PC-3 (cell line): ENCODE measurements at regions not wholly inside any gene's neighbourhood (a gene's known extent, or its start where the extent isn't known, plus 50 kb on each side); places are given as distances from the start of the nearest gene placed in this dataset.

Experiments
- ATAC-seq: fragments of 200-7000 bp; cut with Tn5 transposase; 2 replicates; pipeline ENCODE4 v1.9.1; 2020; ENCODE audit warnings: mild to moderate bottlenecking, moderate library complexity
- BruUV-seq: library from RNA; stranded (reverse); fragments of 400-500 nt; replicated peaks from 2 replicates; lab custom pipeline; 2021; lab: Mats Ljungman, UMichigan
- CTCF ChIA-PET: fragments of 300-600 bp; sonication (Branson Sonifier 250); formaldehyde crosslinking; loops from one replicate; lab custom pipeline; 2022; ENCODE audit warnings: antibody characterized with exemption; lab: Charles Lee
- POLR2A ChIA-PET: fragments of 300-600 bp; sonication (Branson Sonifier 250); formaldehyde crosslinking; loops from one replicate; lab custom pipeline; 2022; ENCODE audit warnings: antibody characterized with exemption; ENCODE audit not compliant: unreplicated experiment; lab: Charles Lee
- DNase-seq: peaks from one replicate; pipeline ENCODE4 v3.0.0-alpha.2; 2015
- H2AFZ ChIP-seq: fragments of 300-600 bp; sonication (generic); 2 replicates; pipeline ENCODE4 v1.6.0; 2016; ENCODE audit warnings: antibody characterized with exemption, low read length
- H3F3A ChIP-seq: fragments of 300-600 bp; sonication (generic); one replicate; pipeline ENCODE4 v1.6.0; 2017; ENCODE audit warnings: antibody characterized with exemption, low read length, control low read depth, mild to moderate bottlenecking; ENCODE audit not compliant: unreplicated experiment
- H3K27ac ChIP-seq: fragments of 300-600 bp; sonication (generic); 2 replicates; pipeline ENCODE4 v1.5.1; 2016; ENCODE audit warnings: mild to moderate bottlenecking, low read length
- H3K27me3 ChIP-seq: fragments of 300-600 bp; sonication (generic); 2 replicates; pipeline ENCODE4 v1.6.1; 2016; ENCODE audit warnings: low read length, mixed read lengths
- H3K36me3 ChIP-seq: fragments of 300-600 bp; sonication (generic); 2 replicates; pipeline ENCODE4 v1.6.1; 2016; ENCODE audit warnings: low read depth, mixed run types, low read length, mixed read lengths
- H3K4me1 ChIP-seq: fragments of 300-600 bp; sonication (generic); 2 replicates; pipeline ENCODE4 v1.5.1; 2016; ENCODE audit warnings: low read length; ENCODE audit not compliant: insufficient read depth
- H3K4me2 ChIP-seq: fragments of 300-600 bp; sonication (generic); 2 replicates; pipeline ENCODE4 v1.6.0; 2016; ENCODE audit warnings: low read length
- H3K4me3 ChIP-seq: fragments of 300-600 bp; sonication (generic); 2 replicates; pipeline ENCODE4 v1.5.1; 2016; ENCODE audit warnings: mild to moderate bottlenecking, low read length, mixed read lengths
- H3K79me2 ChIP-seq: fragments of 300-600 bp; sonication (generic); 2 replicates; pipeline ENCODE4 v1.6.1; 2017; ENCODE audit warnings: low read length, mixed read lengths
- H3K9ac ChIP-seq: fragments of 300-600 bp; sonication (generic); 2 replicates; pipeline ENCODE4 v1.6.0; 2016; ENCODE audit warnings: mild to moderate bottlenecking, low read length
- H3K9me2 ChIP-seq: fragments of 300-600 bp; sonication (generic); replicated peaks from 2 replicates; pipeline ENCODE4 v1.6.1; 2016; ENCODE audit warnings: mixed run types, low read length, mixed read lengths
- H3K9me3 ChIP-seq: fragments of 300-600 bp; sonication (generic); 2 replicates; pipeline ENCODE4 v1.6.1; 2016; ENCODE audit warnings: low read length, mixed read lengths
- H4K20me1 ChIP-seq: fragments of 300-600 bp; sonication (generic); 2 replicates; pipeline ENCODE4 v1.6.1; 2016; ENCODE audit warnings: low read length, mixed read lengths
- EZH2 ChIP-seq: fragments of 300-600 bp; sonication (generic); IDR thresholded peaks from one replicate; pipeline ENCODE4 v1.6.1; 2017; ENCODE audit warnings: antibody characterized with exemption, mild to moderate bottlenecking, low read length; ENCODE audit not compliant: unreplicated experiment
- EZH2phosphoT487 ChIP-seq: fragments of 300-600 bp; sonication (generic); IDR thresholded peaks from 2 replicates; pipeline ENCODE4 v1.6.1; 2018; ENCODE audit warnings: mild to moderate bottlenecking, antibody characterized with exemption, low read length, borderline replicate concordance
- intact Hi-C: fragments of 100-400 bp; cut with micrococcal nuclease; formaldehyde crosslinking; loops from 2 replicates; pipeline ENCODE4 v1.9.0; 2023
- TF ChIP-seq, protein P1 (sequence below): fragments of 300-600 bp; sonication (generic); conservative IDR thresholded peaks from 2 replicates; pipeline ENCODE4 v1.5.1; 2017; ENCODE audit warnings: antibody characterized with exemption, low read depth, mild to moderate bottlenecking, low read length

DNA sequence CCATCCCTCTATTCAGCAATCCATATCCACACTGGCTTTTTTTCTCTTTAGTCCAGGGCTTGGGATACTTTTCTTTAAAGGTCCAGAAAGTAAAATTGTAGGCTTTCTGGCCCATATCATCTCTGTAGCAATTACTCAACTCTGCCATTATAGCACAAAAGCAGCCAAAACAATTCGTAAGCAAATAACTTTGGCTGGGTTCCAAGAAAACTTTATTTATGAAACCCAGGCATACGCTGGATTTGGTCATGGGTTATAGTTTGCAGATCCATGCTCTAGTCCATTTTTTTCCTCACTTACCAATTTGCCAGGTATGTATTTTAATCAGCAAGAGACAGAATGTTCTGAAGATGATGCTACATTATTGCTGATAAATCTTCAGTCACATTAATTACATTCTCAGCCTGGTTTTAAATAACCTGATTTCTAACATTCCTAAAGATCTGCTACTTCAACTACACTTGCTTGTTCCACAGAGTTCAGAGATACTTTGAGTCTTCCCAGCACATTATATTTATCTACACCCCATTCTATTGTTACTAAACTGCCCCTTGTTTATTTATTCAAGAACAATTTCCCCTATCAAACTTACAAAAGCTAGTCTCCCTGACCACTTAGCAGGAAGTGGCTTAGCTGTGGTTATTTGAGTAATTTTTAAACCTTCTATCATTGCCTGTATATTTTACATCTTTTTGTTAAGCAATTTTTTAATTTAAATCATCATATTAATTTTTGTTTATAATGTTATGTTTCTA is 161.0 kb downstream of the ISL1 start:
- CTCF ChIA-PET: no interaction called here
- intact Hi-C loops: no loop called here
- Histone ChIP-seq H3F3A (no peaks in the 10 kb centered on the region), H3K4me1 (no peaks in the 10 kb centered on the region), H2AFZ (no peak overlapping the region), H3K9me3 (no peaks in the 10 kb centered on the region), H3K4me3 (no peak overlapping the region), H3K9me2 (no peaks in the 10 kb centered on the region), H3K9ac (no peak overlapping the region), H4K20me1 (no peaks in the 10 kb centered on the region), H3K4me2 (no peak overlapping the region), H3K27me3 (no peaks in the 10 kb centered on the region), H3K27ac (no peak overlapping the region), H3K36me3 (no peaks in the 10 kb centered on the region), H3K79me2 (no peaks in the 10 kb centered on the region)
- no peak for DNase-seq
- ATAC-seq: no peak
- no TSS peak for BruUV-seq
- TF ChIP-seq EZH2phosphoT487 (no peak), EZH2 (no peak)
- TF ChIP-seq, protein P1, sequence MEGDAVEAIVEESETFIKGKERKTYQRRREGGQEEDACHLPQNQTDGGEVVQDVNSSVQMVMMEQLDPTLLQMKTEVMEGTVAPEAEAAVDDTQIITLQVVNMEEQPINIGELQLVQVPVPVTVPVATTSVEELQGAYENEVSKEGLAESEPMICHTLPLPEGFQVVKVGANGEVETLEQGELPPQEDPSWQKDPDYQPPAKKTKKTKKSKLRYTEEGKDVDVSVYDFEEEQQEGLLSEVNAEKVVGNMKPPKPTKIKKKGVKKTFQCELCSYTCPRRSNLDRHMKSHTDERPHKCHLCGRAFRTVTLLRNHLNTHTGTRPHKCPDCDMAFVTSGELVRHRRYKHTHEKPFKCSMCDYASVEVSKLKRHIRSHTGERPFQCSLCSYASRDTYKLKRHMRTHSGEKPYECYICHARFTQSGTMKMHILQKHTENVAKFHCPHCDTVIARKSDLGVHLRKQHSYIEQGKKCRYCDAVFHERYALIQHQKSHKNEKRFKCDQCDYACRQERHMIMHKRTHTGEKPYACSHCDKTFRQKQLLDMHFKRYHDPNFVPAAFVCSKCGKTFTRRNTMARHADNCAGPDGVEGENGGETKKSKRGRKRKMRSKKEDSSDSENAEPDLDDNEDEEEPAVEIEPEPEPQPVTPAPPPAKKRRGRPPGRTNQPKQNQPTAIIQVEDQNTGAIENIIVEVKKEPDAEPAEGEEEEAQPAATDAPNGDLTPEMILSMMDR: no peak
- POLR2A ChIA-PET: no interaction called here

GRCh38 chr5:51556833-51557232 is 173.6 kb downstream of the ISL1 start:
- no peak overlapping the region for H3K9ac ChIP-seq
- H2AFZ ChIP-seq: no peak overlapping the region
- intact Hi-C loops: no loop called here
- ATAC-seq (no peak), DNase-seq (no peak)
- no peak overlapping the region for H3K27ac ChIP-seq
- H3K9me2 ChIP-seq: no peaks in the 10 kb centered on the region
- no peak overlapping the region for H3K4me3 ChIP-seq
- H3K4me1 ChIP-seq: no peaks in the 10 kb centered on the region
- H3K79me2 ChIP-seq: no peaks in the 10 kb centered on the region
- TF ChIP-seq EZH2 (no peak), EZH2phosphoT487 (no peak)
- TF ChIP-seq, protein P1: no peak
- H3K36me3 ChIP-seq: no peaks in the 10 kb centered on the region
- H3K27me3 ChIP-seq: no peaks in the 10 kb centered on the region
- no peaks in the 10 kb centered on the region for H3F3A ChIP-seq
- H4K20me1 ChIP-seq: no peaks in the 10 kb centered on the region
- BruUV-seq: no TSS peak
- ChIA-PET CTCF (no interaction called here), POLR2A (no interaction called here)
- H3K4me2 ChIP-seq: no peak overlapping the region
- no peaks in the 10 kb centered on the region for H3K9me3 ChIP-seq

DNA sequence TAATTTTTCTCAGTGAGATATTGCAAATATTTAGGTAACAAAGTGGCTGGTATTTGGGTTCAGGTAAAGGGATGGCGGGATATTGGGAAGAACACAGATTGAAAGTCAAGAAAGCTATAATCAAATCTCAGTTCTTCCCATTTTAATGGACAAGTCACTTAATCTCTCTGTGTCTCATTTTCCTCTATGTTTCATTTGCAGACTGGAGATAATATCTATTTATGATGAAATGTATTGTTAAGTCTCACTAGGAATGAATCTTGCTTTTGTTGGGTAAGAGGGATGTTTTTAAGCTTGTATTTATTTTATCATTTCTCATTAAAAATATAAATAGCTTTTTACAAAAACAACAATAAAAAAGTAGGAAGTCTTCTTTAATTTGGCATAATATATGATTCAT is 175.4 kb downstream of the ISL1 start:
- Histone ChIP-seq H3K9ac (no peak overlapping the region), H3K36me3 (no peaks in the 10 kb centered on the region), H2AFZ (no peak overlapping the region), H3K4me1 (no peaks in the 10 kb centered on the region), H3K9me2 (no peaks in the 10 kb centered on the region), H3K79me2 (no peaks in the 10 kb centered on the region), H3K4me3 (no peak overlapping the region), H3K9me3 (no peaks in the 10 kb centered on the region), H3K27me3 (no peaks in the 10 kb centered on the region), H3F3A (no peaks in the 10 kb centered on the region), H3K27ac (no peak overlapping the region), H4K20me1 (no peaks in the 10 kb centered on the region), H3K4me2 (no peak overlapping the region)
- POLR2A ChIA-PET: no interaction called here
- no peak for DNase-seq
- TF ChIP-seq, protein P1: no peak
- TF ChIP-seq EZH2: no peak
- TF ChIP-seq EZH2phosphoT487: no peak
- intact Hi-C loops: no loop called here
- CTCF ChIA-PET: no interaction called here
- no TSS peak for BruUV-seq
- no peak for ATAC-seq
